ENCODE measurements at regions not wholly inside any gene's neighbourhood (a gene's known extent, or its start where the extent isn't known, plus 50 kb on each side); places are given as distances from the start of the nearest gene placed in this dataset.

DNA sequence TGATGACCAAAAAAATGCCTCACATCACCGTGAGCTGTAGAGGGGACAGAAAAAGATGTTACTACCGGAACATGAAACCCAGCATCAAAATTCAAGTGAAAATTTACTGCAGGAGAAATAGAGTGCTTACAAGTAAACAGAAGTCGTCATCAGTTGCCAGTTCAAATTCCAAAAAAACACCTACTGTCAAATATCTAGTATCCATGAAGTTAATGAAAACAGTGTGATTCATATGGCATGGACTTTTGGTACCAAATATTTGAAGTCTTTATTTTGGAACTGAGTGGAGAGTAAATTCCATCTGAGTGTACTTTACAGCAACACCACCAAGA is 388.9 kb upstream of the SPOCK3 start:
- ATAC-seq (no peak), DNase-seq (ENCODE audit: low spot score) (no peak)
- intact Hi-C loops (cut with DNase I) = no loop called here

- intact Hi-C loops (cut with DNase I) = no loop called here
- DNase-seq (ENCODE audit: low spot score) = no peak
- no peak for ATAC-seq
Observed at GRCh38 chr4:167629272-167629671, 395.0 kb upstream of the SPOCK3 start.

DNA sequence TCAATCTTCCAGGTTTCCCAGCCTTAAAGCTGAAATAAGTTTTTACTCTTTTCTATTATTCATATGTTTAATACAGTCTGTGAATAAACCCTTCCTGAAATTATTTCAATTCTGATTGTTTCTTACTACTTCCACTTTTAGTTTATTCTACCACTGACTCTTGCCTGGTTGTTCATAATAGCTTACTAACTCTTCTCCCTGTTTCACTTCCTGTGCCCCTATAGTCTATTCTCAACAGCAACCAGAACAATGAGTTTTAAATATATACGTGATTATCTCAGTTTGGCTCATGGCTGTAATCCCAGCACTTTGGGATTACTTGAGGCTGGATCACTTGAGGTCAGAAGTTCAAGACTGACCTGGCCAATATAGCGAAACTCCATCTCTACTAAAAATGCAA is 408.0 kb upstream of the SPOCK3 start:
- no peak for DNase-seq (ENCODE audit: low spot score)
- intact Hi-C loops (cut with DNase I) = no loop called here

GRCh38 chr4:167645358-167645757 is 411.1 kb upstream of the SPOCK3 start:
- intact Hi-C loops (cut with DNase I) = no loop called here
- DNase-seq (ENCODE audit: low spot score) = no peak
- ATAC-seq = no peak

More for the DNA sequence above, 408.0 kb upstream of the SPOCK3 start:
- no peak for ATAC-seq

GRCh38 chr4:167652267-167652666 is 418.0 kb upstream of the SPOCK3 start:
- no peak for DNase-seq (ENCODE audit: low spot score)

GRCh38 chr4:167688660-167689142 is 403.6 kb upstream of the ANXA10 start:
- intact Hi-C loops (cut with DNase I) = no loop called here
- ATAC-seq (no peak), DNase-seq (ENCODE audit: low spot score) (no peak)

More at GRCh38 chr4:167652267-167652666, 418.0 kb upstream of the SPOCK3 start:
- intact Hi-C loops (cut with DNase I) = no loop called here
- no peak for ATAC-seq

DNA sequence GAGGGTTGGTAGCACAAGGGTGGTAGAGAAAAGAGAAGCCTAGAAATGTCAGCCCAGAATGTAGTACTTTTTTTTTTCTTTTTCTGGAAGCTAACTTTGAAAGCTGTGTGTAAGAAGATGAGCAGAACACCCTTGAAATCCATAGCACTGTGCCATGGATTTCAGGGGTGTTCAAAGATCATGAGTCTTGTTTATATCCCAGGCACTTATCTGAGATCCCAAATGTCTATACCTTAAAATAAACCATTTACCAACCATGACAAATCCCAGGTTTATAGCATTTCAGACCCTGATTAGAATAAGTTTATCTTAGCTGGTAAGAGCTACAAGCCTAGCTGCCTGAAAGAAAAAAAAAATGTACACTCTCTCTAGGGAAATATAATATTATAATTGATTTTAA is 389.9 kb upstream of the ANXA10 start:
- intact Hi-C loops (cut with DNase I) = no loop called here
- no peak for DNase-seq (ENCODE audit: low spot score)
- ATAC-seq = no peak

- intact Hi-C loops (cut with DNase I) = no loop called here
- ATAC-seq = no peak
- no peak for DNase-seq (ENCODE audit: low spot score)
Observed at GRCh38 chr4:167711517-167711916, 380.8 kb upstream of the ANXA10 start.

DNA sequence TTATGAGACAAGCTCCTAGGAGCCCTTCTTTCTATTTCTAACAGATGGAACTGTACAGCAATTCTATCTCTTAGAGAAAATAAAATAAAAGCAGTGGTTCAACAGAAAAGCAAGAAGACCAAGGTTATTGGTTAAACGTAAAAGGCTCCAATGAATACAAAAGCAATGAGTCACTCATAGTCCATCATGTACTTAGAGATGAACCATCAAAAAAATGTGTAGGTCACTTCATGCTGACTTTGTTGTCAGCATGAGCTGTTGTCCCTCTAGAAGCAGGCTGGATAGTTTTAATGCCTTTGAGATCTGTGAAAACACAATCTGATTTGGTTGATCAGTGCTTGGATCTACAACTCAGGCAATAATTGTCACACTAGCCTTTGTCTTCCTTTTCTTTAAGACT is 378.6 kb upstream of the ANXA10 start:
- ATAC-seq (no peak), DNase-seq (ENCODE audit: low spot score) (no peak)
- intact Hi-C loops (cut with DNase I) = no loop called here

- intact Hi-C loops (cut with DNase I) = no loop called here
- ATAC-seq (no peak), DNase-seq (ENCODE audit: low spot score) (no peak)
Observed at GRCh38 chr4:167715176-167715575, 377.2 kb upstream of the ANXA10 start.

DNA sequence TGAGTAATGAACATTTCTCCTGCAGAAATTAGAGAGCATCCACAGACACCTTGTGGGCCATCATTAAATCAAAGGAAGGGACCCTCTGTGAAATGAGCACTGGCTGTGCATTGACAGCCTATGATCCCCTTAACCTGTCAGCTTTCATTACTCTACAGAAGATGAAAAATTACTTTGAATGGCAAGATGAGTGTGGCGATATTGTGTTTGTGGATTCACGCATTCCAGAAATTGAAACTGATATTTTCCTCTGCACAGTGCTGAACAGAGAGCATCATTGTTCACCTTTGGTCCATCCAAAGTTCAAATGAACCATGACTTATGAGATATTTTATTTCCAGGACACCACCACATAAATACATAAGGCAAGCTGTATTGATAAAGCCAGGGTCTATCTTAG is 374.8 kb upstream of the ANXA10 start:
- ATAC-seq (no peak), DNase-seq (ENCODE audit: low spot score) (no peak)
- intact Hi-C loops (cut with DNase I) = no loop called here

- DNase-seq (ENCODE audit: low spot score) = no peak
- intact Hi-C loops (cut with DNase I) = no loop called here
- no peak for ATAC-seq
Observed at GRCh38 chr4:167721617-167722486, 370.5 kb upstream of the ANXA10 start.

DNA sequence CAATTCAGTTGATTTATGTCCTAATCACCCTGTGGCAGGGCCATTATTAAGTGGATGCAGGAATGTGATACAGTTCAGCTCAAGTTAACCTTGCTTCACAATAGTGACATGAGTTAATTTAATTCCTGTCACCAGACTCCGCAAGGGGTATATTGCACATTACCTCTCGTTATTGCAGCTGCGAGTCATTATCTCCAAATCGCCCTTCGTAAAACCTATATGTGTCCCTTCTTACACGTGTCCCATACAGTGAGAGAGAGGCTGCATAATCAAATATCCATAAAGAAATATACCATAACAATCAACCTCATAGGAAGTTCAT is 369.9 kb upstream of the ANXA10 start:
- intact Hi-C loops (cut with DNase I) = no loop called here

GRCh38 chr4:167724941-167725340 is 367.4 kb upstream of the ANXA10 start:
- ATAC-seq = no peak
- DNase-seq (ENCODE audit: low spot score) = no peak
- intact Hi-C loops (cut with DNase I) = no loop called here

More for the DNA sequence above, 369.9 kb upstream of the ANXA10 start:
- ATAC-seq (no peak), DNase-seq (ENCODE audit: low spot score) (no peak)

DNA sequence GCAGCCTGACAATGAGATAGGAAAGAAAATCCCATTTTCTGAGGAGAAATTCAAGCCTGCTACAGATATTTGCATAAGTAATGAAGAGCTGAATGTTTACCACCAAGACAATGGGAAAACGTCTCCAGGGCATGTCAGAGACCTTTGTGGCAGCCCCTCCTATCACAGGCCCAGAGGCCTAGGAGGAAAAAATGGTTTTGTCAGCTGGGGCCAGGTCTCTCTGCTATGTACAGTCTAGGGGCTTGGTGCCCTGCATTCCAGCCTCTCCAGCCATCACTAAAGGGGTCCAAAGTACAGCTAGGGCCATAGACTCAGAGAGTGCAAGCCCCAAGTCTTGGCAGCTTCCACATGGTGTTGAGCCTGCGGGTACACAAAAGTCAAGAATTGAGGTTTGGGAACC is 361.6 kb upstream of the ANXA10 start:
- intact Hi-C loops (cut with DNase I) = no loop called here
- ATAC-seq = no peak
- DNase-seq (ENCODE audit: low spot score) = no peak

GRCh38 chr4:167745024-167745687 is 347.2 kb upstream of the ANXA10 start:
- ATAC-seq (no peak), DNase-seq (ENCODE audit: low spot score) (no peak)
- intact Hi-C loops (cut with DNase I) = no loop called here

- no peak for ATAC-seq
- intact Hi-C loops (cut with DNase I) = no loop called here
Observed at GRCh38 chr4:167767281-167767680, 325.1 kb upstream of the ANXA10 start.

GRCh38 chr4:167774646-167775045 is 317.7 kb upstream of the ANXA10 start:
- DNase-seq (ENCODE audit: low spot score) = no peak
- intact Hi-C loops (cut with DNase I) = no loop called here
- ATAC-seq = no peak

More at GRCh38 chr4:167767281-167767680, 325.1 kb upstream of the ANXA10 start:
- no peak for DNase-seq (ENCODE audit: low spot score)

- intact Hi-C loops (cut with DNase I) = no loop called here
- no peak for DNase-seq (ENCODE audit: low spot score)
- no peak for ATAC-seq
Observed at GRCh38 chr4:167775375-167775774, 317.0 kb upstream of the ANXA10 start.

- intact Hi-C loops (cut with DNase I) = no loop called here
- DNase-seq (ENCODE audit: low spot score) (no peak), ATAC-seq (no peak)
Observed at GRCh38 chr4:167779280-167779679, 313.1 kb upstream of the ANXA10 start.

DNA sequence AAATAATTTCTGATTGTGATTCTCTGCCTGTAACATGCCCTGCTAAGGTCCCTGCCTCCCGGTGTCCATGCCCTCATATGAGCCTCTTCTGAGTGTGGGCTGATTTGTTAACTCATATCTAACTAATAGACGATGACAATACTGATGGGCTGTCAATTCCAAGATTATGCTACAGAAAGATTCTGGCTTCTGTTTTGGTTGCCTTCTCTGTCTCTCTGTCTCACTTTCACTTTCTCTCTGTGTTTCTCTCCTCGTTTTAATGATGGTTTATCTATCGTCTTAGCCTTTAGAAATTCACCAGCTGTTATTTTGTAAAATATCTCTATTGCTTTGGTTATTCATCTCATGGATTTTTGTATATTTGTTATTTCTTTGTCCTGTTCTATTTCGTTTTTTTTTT is 312.5 kb upstream of the ANXA10 start:
- no peak for DNase-seq (ENCODE audit: low spot score)
- ATAC-seq = no peak
- intact Hi-C loops (cut with DNase I) = no loop called here

All from sciatic nerve (tissue), 2 donors.